ENCODE measurements at regions not wholly inside any gene's neighbourhood (a gene's known extent, or its start where the extent isn't known, plus 50 kb on each side); places are given as distances from the start of the nearest gene placed in this dataset.

DNA sequence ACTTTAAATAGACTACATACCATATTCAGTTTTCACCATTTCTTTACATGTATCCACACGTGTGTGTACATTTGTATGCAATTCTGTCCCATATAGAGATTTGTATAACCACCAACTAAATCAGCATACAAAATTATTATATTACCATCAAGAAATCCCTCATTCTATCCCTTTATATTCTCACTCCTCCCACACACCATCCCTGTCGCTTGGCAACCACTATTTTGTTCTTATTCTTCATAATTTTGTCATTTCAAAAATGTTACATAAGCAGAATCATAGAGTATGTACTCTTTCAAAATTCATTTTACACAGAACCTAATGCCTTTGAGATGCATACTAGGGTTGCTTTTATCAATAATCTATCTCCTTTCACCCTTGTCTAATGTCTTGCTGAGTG is 740.5 kb downstream of the SLITRK5 start (continued):
- TF ChIP-seq ZBTB44 (tag by site-specific recombination; IDR thresholded peaks at IDR 0.05) (no peak), ZNF398 (tag by site-specific recombination; IDR thresholded peaks at IDR 0.05) (no peak), ZNF37A (tag by site-specific recombination; IDR thresholded peaks at IDR 0.05) (no peak), SALL2 (tag by site-specific recombination; IDR thresholded peaks at IDR 0.05; ENCODE audit: borderline replicate concordance) (no peak)
- TF ChIP-seq, protein P1, sequence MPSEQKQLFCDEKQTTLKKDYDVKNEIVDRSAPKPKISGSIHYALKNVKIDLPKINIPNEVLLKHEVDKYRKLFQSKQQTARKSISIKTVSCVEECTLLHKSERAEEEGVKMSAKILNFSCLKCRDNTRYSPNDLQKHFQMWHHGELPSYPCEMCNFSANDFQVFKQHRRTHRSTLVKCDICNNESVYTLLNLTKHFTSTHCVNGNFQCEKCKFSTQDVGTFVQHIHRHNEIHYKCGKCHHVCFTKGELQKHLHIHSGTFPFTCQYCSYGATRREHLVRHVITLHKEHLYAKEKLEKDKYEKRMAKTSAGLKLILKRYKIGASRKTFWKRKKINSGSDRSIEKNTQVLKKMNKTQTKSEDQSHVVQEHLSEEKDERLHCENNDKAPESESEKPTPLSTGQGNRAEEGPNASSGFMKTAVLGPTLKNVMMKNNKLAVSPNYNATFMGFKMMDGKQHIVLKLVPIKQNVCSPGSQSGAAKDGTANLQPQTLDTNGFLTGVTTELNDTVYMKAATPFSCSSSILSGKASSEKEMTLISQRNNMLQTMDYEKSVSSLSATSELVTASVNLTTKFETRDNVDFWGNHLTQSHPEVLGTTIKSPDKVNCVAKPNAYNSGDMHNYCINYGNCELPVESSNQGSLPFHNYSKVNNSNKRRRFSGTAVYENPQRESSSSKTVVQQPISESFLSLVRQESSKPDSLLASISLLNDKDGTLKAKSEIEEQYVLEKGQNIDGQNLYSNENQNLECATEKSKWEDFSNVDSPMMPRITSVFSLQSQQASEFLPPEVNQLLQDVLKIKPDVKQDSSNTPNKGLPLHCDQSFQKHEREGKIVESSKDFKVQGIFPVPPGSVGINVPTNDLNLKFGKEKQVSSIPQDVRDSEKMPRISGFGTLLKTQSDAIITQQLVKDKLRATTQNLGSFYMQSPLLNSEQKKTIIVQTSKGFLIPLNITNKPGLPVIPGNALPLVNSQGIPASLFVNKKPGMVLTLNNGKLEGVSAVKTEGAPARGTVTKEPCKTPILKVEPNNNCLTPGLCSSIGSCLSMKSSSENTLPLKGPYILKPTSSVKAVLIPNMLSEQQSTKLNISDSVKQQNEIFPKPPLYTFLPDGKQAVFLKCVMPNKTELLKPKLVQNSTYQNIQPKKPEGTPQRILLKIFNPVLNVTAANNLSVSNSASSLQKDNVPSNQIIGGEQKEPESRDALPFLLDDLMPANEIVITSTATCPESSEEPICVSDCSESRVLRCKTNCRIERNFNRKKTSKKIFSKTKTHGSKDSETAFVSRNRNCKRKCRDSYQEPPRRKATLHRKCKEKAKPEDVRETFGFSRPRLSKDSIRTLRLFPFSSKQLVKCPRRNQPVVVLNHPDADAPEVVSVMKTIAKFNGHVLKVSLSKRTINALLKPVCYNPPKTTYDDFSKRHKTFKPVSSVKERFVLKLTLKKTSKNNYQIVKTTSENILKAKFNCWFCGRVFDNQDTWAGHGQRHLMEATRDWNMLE (tag by site-specific recombination; conservative IDR thresholded peaks at IDR 0.05; ENCODE audit: low read depth), result no peak

- TF ChIP-seq ZNF391 (tag by site-specific recombination; IDR thresholded peaks at IDR 0.05; ENCODE audit: borderline replicate concordance, low read depth), result no peak
- TF ChIP-seq ZNF792 (tag by site-specific recombination; IDR thresholded peaks at IDR 0.05), result no peak
- TF ChIP-seq GLIS2 (tag by site-specific recombination; IDR thresholded peaks at IDR 0.05), result no peak
- TF ChIP-seq, protein P2, sequence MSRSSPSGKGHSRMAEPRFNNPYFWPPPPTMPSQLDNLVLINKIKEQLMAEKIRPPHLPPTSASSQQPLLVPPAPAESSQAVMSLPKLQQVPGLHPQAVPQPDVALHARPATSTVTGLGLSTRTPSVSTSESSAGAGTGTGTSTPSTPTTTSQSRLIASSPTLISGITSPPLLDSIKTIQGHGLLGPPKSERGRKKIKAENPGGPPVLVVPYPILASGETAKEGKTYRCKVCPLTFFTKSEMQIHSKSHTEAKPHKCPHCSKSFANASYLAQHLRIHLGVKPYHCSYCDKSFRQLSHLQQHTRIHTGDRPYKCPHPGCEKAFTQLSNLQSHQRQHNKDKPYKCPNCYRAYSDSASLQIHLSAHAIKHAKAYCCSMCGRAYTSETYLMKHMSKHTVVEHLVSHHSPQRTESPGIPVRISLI (tag by site-specific recombination; IDR thresholded peaks at IDR 0.05), result no peak
- no peak for TF ChIP-seq ZNF223 (tag by site-specific recombination; IDR thresholded peaks at IDR 0.05)
- TF ChIP-seq ZBTB7A (tag by site-specific recombination; IDR thresholded peaks at IDR 0.05; ENCODE audit: low read depth), result no peak
Measured at GRCh38 chr13:88417801-88418200, 746.6 kb downstream of the SLITRK5 start.

DNA sequence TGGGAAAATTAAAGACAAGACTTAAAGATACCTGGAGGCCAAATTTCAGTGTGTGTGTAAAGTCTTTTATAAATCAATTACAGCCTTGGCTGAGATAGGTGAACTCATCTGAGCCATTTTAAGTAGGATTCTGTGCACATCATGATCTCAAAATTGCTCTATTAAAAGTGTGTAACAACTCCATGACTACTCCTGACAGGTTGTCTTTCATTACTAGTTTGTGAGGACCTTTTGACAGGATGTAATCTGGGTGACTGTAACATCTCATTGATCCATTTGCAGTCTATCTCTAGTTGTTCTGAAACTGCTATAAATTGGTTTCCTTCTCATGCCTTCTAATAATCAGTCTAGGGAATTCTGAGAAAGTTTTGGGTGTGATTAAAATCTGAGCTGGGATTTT is 753.3 kb downstream of the SLITRK5 start:
- no peak for TF ChIP-seq ZSCAN23 (tag by site-specific recombination; IDR thresholded peaks at IDR 0.05)
- Histone ChIP-seq H3K4me3 (ENCODE audit: low read depth, low read length) (no peak overlapping the region), H3K9me3 (ENCODE audit: control insufficient read depth, insufficient read depth, low read depth, low read length) (no peaks in the 10 kb centered on the region), H3K27ac (ENCODE audit: extremely low read depth, low read depth, low read length) (no peak overlapping the region), H3K36me3 (ENCODE audit: control insufficient read depth in 2 of 2, insufficient read depth in 1 of 2, low read length in 2 of 2) (no peaks in the 10 kb centered on the region), H3K4me1 (ENCODE audit: control insufficient read depth, insufficient read depth, low read length) (no peaks in the 10 kb centered on the region)
- POLR2A ChIA-PET, result no interaction called here
- CTCF ChIA-PET, result no interaction called here

More at GRCh38 chr13:88417801-88418200, 746.6 kb downstream of the SLITRK5 start:
- CTCF ChIA-PET, result interaction anchor here (0.6 kb wide), 1 partner anchor 12 kb away, joined by 3 read pairs; no protein-coding TSS in a partner anchor
- Histone ChIP-seq H3K4me1 (ENCODE audit: control insufficient read depth, insufficient read depth, low read length) (no peaks in the 10 kb centered on the region), H3K36me3 (ENCODE audit: control insufficient read depth in 2 of 2, insufficient read depth in 1 of 2, low read length in 2 of 2) (no peaks in the 10 kb centered on the region), H3K27ac (ENCODE audit: extremely low read depth, low read depth, low read length) (no peak overlapping the region), H3K9me3 (ENCODE audit: control insufficient read depth, insufficient read depth, low read depth, low read length) (no peaks in the 10 kb centered on the region), H3K4me3 (ENCODE audit: low read depth, low read length) (no peak overlapping the region)
- POLR2A ChIA-PET, result no interaction called here

Data from HEK293 (cell line).